HG03060 (cell line): ENCODE measurements at regions not wholly inside any gene's neighbourhood (a gene's known extent, or its start where the extent isn't known, plus 50 kb on each side); places are given as distances from the start of the nearest gene placed in this dataset.

ENCODE experiments used
- ATAC-seq: cut with Tn5 transposase; IDR thresholded peaks from one replicate; pipeline ENCODE4 v1.9.1; 2021; ENCODE audit warnings: low read depth, moderate number of reproducible peaks; ENCODE audit not compliant: unreplicated experiment

GRCh38 chr1:195475568-195475967 is 1132.7 kb downstream of the KCNT2 start:
- ATAC-seq = no peak

GRCh38 chr1:195472291-195472690 is 1135.9 kb downstream of the KCNT2 start:
- ATAC-seq = no peak

- no peak for ATAC-seq
These were observed 1141.6 kb downstream of the KCNT2 start for GRCh38 chr1:195466639-195467038.

GRCh38 chr1:195462646-195463045 is 1145.6 kb downstream of the KCNT2 start:
- no peak for ATAC-seq

DNA sequence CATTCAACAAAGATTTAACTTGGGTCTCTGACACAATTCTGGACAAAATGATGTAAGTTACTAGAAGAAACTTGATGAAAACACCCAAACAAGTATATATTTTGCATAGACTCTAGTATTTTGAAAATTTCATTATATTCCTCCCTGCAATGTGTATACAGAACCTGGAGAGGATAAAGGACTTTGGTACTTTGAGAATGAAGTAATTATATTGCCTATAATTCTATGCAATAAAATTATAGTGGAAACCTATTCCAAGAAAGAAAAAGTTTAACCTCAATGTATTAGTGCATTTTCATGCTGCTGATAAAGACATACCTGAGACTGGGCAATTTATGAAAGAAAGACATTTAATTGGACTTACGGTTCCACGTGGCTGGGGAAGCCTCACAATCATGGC is 1146.1 kb downstream of the KCNT2 start:
- no peak for ATAC-seq

DNA sequence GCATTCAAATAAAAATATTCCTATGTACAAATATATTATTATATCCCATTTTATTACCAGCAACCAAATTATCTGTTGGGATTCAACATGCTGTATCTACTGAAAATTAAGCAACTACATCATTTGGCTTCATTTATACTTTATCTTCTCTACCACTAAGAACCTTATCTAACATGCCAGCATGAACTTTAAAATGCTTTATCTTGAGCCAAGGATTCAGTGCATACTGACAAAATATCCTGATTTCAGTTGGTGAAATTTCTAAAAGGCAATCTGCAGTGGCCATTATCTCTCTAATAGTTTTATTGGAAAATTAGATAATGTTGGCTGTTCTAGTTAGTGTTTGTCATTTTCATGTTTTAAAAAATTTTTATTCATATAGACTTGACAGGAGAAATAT is 1149.9 kb downstream of the KCNT2 start:
- no peak for ATAC-seq

- ATAC-seq = no peak
These were observed 1157.4 kb downstream of the KCNT2 start for GRCh38 chr1:195450794-195451193.

- no peak for ATAC-seq
These were observed 1168.6 kb downstream of the KCNT2 start for GRCh38 chr1:195439661-195440060.

GRCh38 chr1:195434566-195435203 is 1173.6 kb downstream of the KCNT2 start:
- no peak for ATAC-seq

- no peak for ATAC-seq
These were observed 1177.4 kb downstream of the KCNT2 start for GRCh38 chr1:195430826-195431225.

GRCh38 chr1:195428927-195429326 is 1179.3 kb downstream of the KCNT2 start:
- no peak for ATAC-seq

DNA sequence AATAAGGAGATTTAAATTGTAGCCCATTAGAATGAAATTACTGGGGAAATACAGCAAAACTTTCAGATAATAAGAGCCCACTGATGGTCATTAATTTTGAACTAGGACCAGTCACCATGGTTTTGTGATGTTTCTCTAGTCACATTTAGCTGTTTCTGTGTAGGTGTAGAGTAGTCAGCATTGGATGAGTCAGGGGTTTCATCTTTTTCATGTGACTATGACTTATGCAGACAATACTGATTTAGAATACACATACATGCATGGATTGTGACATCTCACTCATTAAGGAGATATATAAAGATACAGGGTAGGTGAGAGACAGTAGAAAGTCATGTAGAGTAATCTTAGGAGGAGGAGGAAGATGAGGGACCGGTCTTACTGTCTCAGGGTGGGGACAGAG is 1192.7 kb downstream of the KCNT2 start:
- no peak for ATAC-seq

DNA sequence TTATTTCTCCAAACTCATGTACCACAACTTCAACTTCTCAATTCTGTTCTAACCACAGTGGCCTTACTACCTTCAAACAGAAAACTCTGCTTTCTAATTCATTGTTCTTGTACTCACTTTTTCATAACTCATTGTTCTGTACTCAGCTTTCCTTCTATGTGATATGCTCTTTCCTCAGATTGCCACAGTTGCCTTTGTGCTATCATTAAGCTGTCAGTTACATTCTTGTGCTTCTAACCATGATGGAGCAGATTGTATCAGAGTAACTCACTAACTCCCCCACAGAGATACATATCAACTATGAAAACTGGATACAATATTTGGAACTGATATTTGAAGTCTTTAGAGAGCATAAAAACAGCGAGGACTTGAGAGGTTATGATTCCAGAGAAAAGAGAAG is 1213.7 kb downstream of the KCNT2 start:
- ATAC-seq = no peak

DNA sequence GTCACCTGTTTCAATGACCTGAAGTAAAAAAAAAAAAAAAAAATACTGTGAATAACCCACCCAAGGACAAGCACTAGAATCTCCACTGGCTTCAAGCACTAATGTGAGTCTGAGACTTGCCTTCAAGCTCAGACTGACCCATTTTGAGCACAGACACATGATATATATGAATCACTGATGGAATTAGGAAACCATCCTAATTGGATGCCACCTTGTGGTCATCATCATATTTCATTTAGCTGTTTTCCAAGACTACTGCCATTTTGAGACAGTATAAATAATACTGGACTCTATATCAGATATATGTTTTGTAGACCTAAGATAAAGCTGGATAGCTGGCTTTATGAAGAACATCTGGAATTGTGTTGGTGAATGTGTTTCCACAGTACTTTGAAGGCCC is 1232.0 kb downstream of the KCNT2 start:
- ATAC-seq = no peak

- ATAC-seq = no peak
These were observed 1234.4 kb downstream of the KCNT2 start for GRCh38 chr1:195373856-195374255.

GRCh38 chr1:195345149-195345548 is 1263.1 kb downstream of the KCNT2 start:
- no peak for ATAC-seq

- no peak for ATAC-seq
These were observed 1270.6 kb downstream of the KCNT2 start for GRCh38 chr1:195337646-195338045.

GRCh38 chr1:195336812-195337211 is 1271.4 kb downstream of the KCNT2 start:
- no peak for ATAC-seq

GRCh38 chr1:195335541-195335940 is 1272.7 kb downstream of the KCNT2 start:
- no peak for ATAC-seq

GRCh38 chr1:195332102-195332501 is 1276.1 kb downstream of the KCNT2 start:
- ATAC-seq = no peak

GRCh38 chr1:195328681-195329080 is 1279.6 kb downstream of the KCNT2 start:
- no peak for ATAC-seq

GRCh38 chr1:195328102-195328501 is 1280.1 kb downstream of the KCNT2 start:
- ATAC-seq = no peak

- no peak for ATAC-seq
These were observed 1280.9 kb downstream of the KCNT2 start for GRCh38 chr1:195327361-195327760.
